ENCODE measurements at regions not wholly inside any gene's neighbourhood (a gene's known extent, or its start where the extent isn't known, plus 50 kb on each side); places are given as distances from the start of the nearest gene placed in this dataset.

GRCh38 chr12:68505970-68506369 is 104.7 kb upstream of the RAP1B start:
- peaks cover 4% of the 10 kb centered on the region for H3K27me3 Mint-ChIP-seq
- H3K27ac Mint-ChIP-seq: no peak overlapping the region
- H3K36me3 Mint-ChIP-seq: peaks cover 2% of the 10 kb centered on the region
- DNase-seq: no peak
- no peaks in the 10 kb centered on the region for H3K4me1 Mint-ChIP-seq
- CTCF ChIA-PET: no interaction called here
- no peak overlapping the region for H3K4me3 Mint-ChIP-seq
- H3K9me3 Mint-ChIP-seq: peaks cover 6% of the 10 kb centered on the region

- H3K4me3 Mint-ChIP-seq: no peak overlapping the region
- H3K9me3 Mint-ChIP-seq: peaks cover 6% of the 10 kb centered on the region
- H3K4me1 Mint-ChIP-seq: no peaks in the 10 kb centered on the region
- CTCF ChIA-PET: no interaction called here
- DNase-seq: no peak
- H3K36me3 Mint-ChIP-seq: peaks cover 2% of the 10 kb centered on the region
- H3K27me3 Mint-ChIP-seq: peaks cover 4% of the 10 kb centered on the region
- H3K27ac Mint-ChIP-seq: no peak overlapping the region
Measured at GRCh38 chr12:68506619-68507018, 104.1 kb upstream of the RAP1B start.

- peaks cover 2% of the 10 kb centered on the region for H3K36me3 Mint-ChIP-seq
- no peaks in the 10 kb centered on the region for H3K27me3 Mint-ChIP-seq
- H3K9me3 Mint-ChIP-seq: peaks cover 9% of the 10 kb centered on the region
- CTCF ChIA-PET: no interaction called here
- no peak for DNase-seq
- H3K4me3 Mint-ChIP-seq: no peak overlapping the region
- no peak overlapping the region for H3K27ac Mint-ChIP-seq
- H3K4me1 Mint-ChIP-seq: no peaks in the 10 kb centered on the region
Measured at GRCh38 chr12:68507657-68508056, 103.0 kb upstream of the RAP1B start.

GRCh38 chr12:68508576-68508975 is 102.1 kb upstream of the RAP1B start:
- no peaks in the 10 kb centered on the region for H3K4me1 Mint-ChIP-seq

DNA sequence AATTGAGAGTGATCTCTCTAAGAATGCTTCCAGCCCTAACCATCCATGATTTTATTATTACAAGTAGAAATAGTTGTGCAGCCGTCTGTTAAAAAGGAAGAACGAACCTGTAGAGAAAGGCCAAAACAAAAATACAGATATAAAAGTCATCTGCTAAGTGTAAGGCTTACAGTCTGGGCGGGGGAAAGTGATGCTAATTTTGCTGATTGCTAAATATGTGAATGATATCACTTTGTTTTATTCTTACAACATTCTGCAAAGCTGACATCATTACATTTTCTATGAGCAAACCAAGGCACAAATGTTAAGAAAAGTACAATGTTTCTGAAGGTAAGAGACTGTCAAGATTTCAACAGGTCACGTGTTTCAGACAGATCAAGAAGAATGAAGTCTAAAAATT is 101.5 kb upstream of the RAP1B start:
- no peak overlapping the region for H3K4me3 Mint-ChIP-seq
- no peaks in the 10 kb centered on the region for H3K27me3 Mint-ChIP-seq
- peaks cover 3% of the 10 kb centered on the region for H3K36me3 Mint-ChIP-seq
- CTCF ChIA-PET: interaction anchor here (1.1 kb wide), 1 partner anchor 9 kb away, joined by 5 read pairs; no protein-coding TSS in a partner anchor
- H3K4me1 Mint-ChIP-seq: no peaks in the 10 kb centered on the region
- no peak overlapping the region for H3K27ac Mint-ChIP-seq
- no peak for DNase-seq
- H3K9me3 Mint-ChIP-seq: peaks cover 13% of the 10 kb centered on the region

More at GRCh38 chr12:68508576-68508975, 102.1 kb upstream of the RAP1B start:
- CTCF ChIA-PET: no interaction called here
- Mint-ChIP-seq H3K27ac (no peak overlapping the region), H3K4me3 (no peak overlapping the region), H3K36me3 (peaks cover 3% of the 10 kb centered on the region), H3K9me3 (peaks cover 12% of the 10 kb centered on the region), H3K27me3 (no peaks in the 10 kb centered on the region)
- DNase-seq: no peak

DNA sequence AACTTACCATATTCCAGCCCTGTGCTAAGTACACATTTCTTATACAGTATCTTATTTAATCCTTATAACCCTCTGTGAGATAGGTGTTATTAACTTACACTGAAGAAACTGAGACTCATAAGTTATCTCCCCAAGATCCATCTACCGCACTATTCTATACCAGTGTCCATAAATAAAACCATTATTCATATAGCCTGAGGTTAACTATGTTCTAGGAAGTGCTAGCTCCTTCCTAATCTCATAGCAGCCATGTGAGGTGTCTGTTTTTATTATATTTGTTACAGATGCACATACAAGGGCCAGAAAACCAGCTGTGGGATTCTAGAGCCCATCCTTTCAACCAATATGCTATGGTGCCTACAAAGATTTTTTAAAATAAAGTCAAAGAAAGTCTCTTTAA is 100.3 kb upstream of the RAP1B start:
- CTCF ChIA-PET: interaction anchor here (0.7 to 1.1 kb wide), 2 partner anchors 11 to 130 kb away, joined by 3 to 5 read pairs; no protein-coding TSS in a partner anchor

DNA sequence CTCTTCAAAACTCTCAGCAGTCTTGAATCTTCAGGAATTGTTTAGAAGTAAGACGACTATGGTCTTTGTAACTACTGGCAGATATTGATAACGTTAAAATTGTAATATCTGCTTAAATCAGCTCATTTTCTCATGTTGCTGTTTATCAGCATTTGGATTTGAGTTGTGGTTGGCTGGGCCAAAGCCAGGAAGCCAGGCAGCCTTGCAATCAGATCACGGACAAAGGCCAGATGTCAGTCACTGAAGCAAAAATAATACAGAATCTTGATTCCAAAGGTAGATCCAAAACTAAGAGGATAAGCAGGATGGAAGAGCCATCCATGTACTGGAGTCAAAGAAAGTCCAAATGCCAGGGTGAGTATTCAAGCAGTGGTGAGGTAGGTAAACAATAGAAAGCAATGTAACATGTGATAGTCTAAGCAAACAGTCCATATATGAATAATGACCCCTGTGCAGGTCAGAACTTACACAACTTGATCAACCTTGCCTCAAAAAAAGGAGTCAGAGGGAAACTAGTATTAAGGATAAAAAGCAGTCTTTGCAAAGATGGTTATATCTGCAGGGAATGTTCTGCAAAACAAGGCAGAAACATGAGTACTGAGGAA is 95.8 kb upstream of the RAP1B start:
- H3K27ac Mint-ChIP-seq: no peak overlapping the region
- CTCF ChIA-PET: interaction anchor here (1.4 kb wide), 1 partner anchor 17 kb away, joined by 3 read pairs; no protein-coding TSS in a partner anchor
- DNase-seq: no peak
- no peak overlapping the region for H3K4me3 Mint-ChIP-seq
- peaks cover 1% of the 10 kb centered on the region for H3K36me3 Mint-ChIP-seq
- H3K9me3 Mint-ChIP-seq: peaks cover 7% of the 10 kb centered on the region
- no peaks in the 10 kb centered on the region for H3K4me1 Mint-ChIP-seq
- H3K27me3 Mint-ChIP-seq: peaks cover 5% of the 10 kb centered on the region

More for the DNA sequence above, 100.3 kb upstream of the RAP1B start:
- peaks cover 13% of the 10 kb centered on the region for H3K9me3 Mint-ChIP-seq
- no peak overlapping the region for H3K4me3 Mint-ChIP-seq
- no peaks in the 10 kb centered on the region for H3K27me3 Mint-ChIP-seq
- H3K36me3 Mint-ChIP-seq: peaks cover 3% of the 10 kb centered on the region
- no peaks in the 10 kb centered on the region for H3K4me1 Mint-ChIP-seq
- no peak for DNase-seq
- no peak overlapping the region for H3K27ac Mint-ChIP-seq

DNA sequence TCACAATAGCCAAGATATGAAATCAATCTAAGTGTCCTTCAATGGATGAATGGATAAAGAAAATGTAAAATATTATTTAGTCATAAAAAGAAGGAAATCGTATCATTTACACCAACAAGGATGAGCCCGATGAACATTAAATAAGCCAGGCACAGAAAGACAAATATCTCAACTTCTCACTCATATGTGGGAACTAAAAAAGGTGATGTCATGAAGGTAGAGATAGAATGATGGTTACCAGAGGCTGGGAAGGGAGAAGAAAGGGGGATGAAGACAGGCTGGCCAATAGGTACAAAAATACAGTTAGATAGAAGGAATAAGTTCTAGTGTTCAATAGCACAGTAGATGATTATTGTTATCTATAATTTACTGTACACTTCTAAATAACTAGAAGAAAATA is 94.9 kb upstream of the RAP1B start:
- CTCF ChIA-PET: interaction anchor here (1.4 kb wide), 1 partner anchor 17 kb away, joined by 3 read pairs; no protein-coding TSS in a partner anchor
- H3K9me3 Mint-ChIP-seq: peaks cover 7% of the 10 kb centered on the region
- H3K36me3 Mint-ChIP-seq: peaks cover 1% of the 10 kb centered on the region
- H3K27me3 Mint-ChIP-seq: peaks cover 5% of the 10 kb centered on the region
- H3K4me1 Mint-ChIP-seq: no peaks in the 10 kb centered on the region
- H3K4me3 Mint-ChIP-seq: no peak overlapping the region
- no peak overlapping the region for H3K27ac Mint-ChIP-seq
- DNase-seq: no peak

DNA sequence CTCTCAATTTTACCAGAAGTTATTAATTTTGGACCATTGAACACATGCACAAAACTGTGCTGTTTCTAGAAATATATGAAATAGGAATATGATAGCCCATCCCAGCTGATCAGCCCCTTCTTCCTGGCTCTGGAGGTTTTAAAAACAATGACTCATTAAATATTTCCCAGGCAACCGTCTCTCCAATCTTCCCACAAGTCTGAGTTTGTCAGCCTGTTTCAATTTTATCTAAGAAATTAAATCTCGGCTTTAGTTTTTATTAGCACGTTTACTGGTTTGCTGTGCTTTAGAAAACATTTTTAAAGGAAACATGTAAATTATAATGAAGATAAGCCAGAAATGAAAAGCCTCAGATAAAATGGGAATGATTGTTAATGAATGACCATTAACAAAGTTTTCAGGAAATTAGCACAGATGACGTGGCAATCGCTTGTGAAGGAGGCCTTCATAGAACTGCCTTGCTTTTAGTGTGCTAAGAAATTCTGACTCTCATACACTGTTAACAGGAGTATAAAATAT is 89.3 kb upstream of the RAP1B start:
- Mint-ChIP-seq H3K4me1 (no peaks in the 10 kb centered on the region), H3K27ac (no peak overlapping the region), H3K27me3 (peaks cover 5% of the 10 kb centered on the region), H3K4me3 (no peak overlapping the region), H3K9me3 (no peaks in the 10 kb centered on the region), H3K36me3 (no peaks in the 10 kb centered on the region)
- DNase-seq: no peak
- CTCF ChIA-PET: no interaction called here

DNA sequence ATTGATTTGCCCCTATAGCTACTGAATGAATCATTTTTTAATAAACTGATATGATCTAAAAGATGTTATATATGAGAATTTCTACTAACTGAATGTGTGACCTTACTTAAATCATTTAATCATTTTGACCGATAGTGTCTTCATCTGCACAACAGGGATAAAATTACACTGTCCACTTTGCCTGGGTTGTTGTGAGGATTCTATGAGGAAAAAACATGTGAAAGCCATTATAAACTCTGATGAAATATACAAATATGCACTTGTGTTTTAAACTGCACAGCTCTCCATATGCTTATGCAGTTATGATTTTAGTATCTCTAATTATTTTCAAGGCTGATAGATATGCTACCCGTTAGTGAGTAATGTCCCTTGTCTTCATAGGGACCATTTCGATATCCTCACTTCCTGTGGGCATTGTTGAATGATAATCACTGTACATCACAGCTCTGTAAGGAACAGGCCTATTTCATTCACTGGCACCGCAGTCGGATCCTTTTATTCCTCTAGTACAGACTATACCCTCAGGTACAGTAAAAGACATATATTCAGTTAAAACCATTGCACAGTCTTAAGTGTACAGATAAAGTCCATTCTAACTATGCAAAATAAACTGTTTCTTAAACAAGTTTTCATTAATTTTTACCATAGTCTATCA is 88.7 kb upstream of the RAP1B start:
- no peaks in the 10 kb centered on the region for H3K4me1 Mint-ChIP-seq

GRCh38 chr12:68529466-68529865 is 81.2 kb upstream of the RAP1B start:
- CTCF ChIA-PET: no interaction called here
- Mint-ChIP-seq H3K36me3 (peaks cover 5% of the 10 kb centered on the region), H3K9me3 (no peaks in the 10 kb centered on the region), H3K27ac (no peak overlapping the region), H3K27me3 (no peaks in the 10 kb centered on the region), H3K4me1 (peaks cover 15% of the 10 kb centered on the region), H3K4me3 (no peak overlapping the region)
- DNase-seq: no peak

More for the DNA sequence above, 88.7 kb upstream of the RAP1B start:
- DNase-seq: no peak
- Mint-ChIP-seq H3K9me3 (no peaks in the 10 kb centered on the region), H3K27me3 (peaks cover 5% of the 10 kb centered on the region), H3K4me3 (no peak overlapping the region), H3K36me3 (no peaks in the 10 kb centered on the region), H3K27ac (no peak overlapping the region)
- CTCF ChIA-PET: no interaction called here

- peaks cover 15% of the 10 kb centered on the region for H3K4me1 Mint-ChIP-seq
- H3K36me3 Mint-ChIP-seq: peaks cover 5% of the 10 kb centered on the region
- no peak overlapping the region for H3K27ac Mint-ChIP-seq
- CTCF ChIA-PET: no interaction called here
- no peak for DNase-seq
- H3K4me3 Mint-ChIP-seq: no peak overlapping the region
- H3K9me3 Mint-ChIP-seq: no peaks in the 10 kb centered on the region
- H3K27me3 Mint-ChIP-seq: no peaks in the 10 kb centered on the region
Measured at GRCh38 chr12:68529869-68530268, 80.8 kb upstream of the RAP1B start.

DNA sequence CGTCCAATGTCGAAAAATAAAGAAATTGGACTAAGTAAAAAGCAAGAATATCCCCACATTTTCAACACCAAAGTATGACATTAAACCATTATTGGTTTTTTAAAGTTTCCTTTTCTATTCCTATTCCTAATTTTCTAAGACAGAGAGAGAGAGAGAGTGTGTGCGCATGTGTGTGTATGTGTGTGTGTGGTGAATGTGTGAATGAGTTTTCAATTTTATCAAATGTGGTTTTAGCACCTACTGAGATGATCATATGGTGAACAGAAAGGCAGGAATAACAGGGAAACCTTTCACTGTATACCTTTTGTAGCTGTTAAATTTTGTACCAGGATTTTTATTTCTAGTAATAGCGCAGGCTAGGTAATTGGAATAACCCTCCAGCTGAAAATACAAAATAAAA is 80.4 kb upstream of the RAP1B start:
- CTCF ChIA-PET: no interaction called here
- H3K27me3 Mint-ChIP-seq: no peaks in the 10 kb centered on the region
- H3K9me3 Mint-ChIP-seq: no peaks in the 10 kb centered on the region
- peaks cover 15% of the 10 kb centered on the region for H3K4me1 Mint-ChIP-seq
- peaks cover 5% of the 10 kb centered on the region for H3K36me3 Mint-ChIP-seq
- no peak overlapping the region for H3K4me3 Mint-ChIP-seq
- no peak overlapping the region for H3K27ac Mint-ChIP-seq
- DNase-seq: no peak

DNA sequence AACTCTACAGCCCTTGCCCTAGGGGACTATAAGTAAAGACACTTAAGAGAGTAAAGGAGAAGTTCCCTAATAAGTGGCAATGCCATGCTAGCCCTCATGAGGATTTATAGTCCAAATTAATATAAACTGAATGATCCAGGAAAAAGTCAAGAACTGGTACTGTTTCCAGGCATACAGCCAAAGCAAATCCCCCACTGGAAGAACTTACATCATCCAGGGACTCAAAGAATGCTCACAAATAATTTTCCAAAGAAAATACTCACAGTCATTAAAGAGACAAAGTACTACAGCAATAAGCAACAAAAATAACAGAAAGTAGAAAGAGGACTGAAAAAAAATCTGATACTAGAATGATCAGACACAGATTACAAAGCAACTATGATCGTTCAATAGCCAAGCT is 79.7 kb upstream of the RAP1B start:
- peaks cover 5% of the 10 kb centered on the region for H3K36me3 Mint-ChIP-seq
- H3K4me1 Mint-ChIP-seq: peaks cover 17% of the 10 kb centered on the region
- H3K4me3 Mint-ChIP-seq: no peak overlapping the region
- no peak for DNase-seq
- CTCF ChIA-PET: no interaction called here
- H3K27me3 Mint-ChIP-seq: no peaks in the 10 kb centered on the region
- no peak overlapping the region for H3K27ac Mint-ChIP-seq
- H3K9me3 Mint-ChIP-seq: no peaks in the 10 kb centered on the region
